ENCODE measurements at regions not wholly inside any gene's neighbourhood (a gene's known extent, or its start where the extent isn't known, plus 50 kb on each side); places are given as distances from the start of the nearest gene placed in this dataset.

GRCh38 chr2:103814016-103814415 is 1039.9 kb upstream of the POU3F3 start:
- TF ChIP-seq NFIC (IDR thresholded peaks at IDR 0.05) (no peak), RAD21 (IDR thresholded peaks at IDR 0.05; ENCODE audit: low read depth) (no peak), CREB1 (IDR thresholded peaks at IDR 0.05; ENCODE audit: low read depth) (no peak), CEBPB (IDR thresholded peaks at IDR 0.05) (no peak), TEAD4 (IDR thresholded peaks at IDR 0.05) (no peak), ZBTB7A (IDR thresholded peaks at IDR 0.05; ENCODE audit: low read depth) (no peak), YY1 (IDR thresholded peaks at IDR 0.05; ENCODE audit: low read depth) (no peak), TAF1 (IDR thresholded peaks at IDR 0.05; ENCODE audit: low read depth) (no peak)
- TF ChIP-seq, protein P1, sequence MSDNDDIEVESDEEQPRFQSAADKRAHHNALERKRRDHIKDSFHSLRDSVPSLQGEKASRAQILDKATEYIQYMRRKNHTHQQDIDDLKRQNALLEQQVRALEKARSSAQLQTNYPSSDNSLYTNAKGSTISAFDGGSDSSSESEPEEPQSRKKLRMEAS (IDR thresholded peaks at IDR 0.05), result no peak
- TF ChIP-seq, protein P2, sequence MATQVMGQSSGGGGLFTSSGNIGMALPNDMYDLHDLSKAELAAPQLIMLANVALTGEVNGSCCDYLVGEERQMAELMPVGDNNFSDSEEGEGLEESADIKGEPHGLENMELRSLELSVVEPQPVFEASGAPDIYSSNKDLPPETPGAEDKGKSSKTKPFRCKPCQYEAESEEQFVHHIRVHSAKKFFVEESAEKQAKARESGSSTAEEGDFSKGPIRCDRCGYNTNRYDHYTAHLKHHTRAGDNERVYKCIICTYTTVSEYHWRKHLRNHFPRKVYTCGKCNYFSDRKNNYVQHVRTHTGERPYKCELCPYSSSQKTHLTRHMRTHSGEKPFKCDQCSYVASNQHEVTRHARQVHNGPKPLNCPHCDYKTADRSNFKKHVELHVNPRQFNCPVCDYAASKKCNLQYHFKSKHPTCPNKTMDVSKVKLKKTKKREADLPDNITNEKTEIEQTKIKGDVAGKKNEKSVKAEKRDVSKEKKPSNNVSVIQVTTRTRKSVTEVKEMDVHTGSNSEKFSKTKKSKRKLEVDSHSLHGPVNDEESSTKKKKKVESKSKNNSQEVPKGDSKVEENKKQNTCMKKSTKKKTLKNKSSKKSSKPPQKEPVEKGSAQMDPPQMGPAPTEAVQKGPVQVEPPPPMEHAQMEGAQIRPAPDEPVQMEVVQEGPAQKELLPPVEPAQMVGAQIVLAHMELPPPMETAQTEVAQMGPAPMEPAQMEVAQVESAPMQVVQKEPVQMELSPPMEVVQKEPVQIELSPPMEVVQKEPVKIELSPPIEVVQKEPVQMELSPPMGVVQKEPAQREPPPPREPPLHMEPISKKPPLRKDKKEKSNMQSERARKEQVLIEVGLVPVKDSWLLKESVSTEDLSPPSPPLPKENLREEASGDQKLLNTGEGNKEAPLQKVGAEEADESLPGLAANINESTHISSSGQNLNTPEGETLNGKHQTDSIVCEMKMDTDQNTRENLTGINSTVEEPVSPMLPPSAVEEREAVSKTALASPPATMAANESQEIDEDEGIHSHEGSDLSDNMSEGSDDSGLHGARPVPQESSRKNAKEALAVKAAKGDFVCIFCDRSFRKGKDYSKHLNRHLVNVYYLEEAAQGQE (IDR thresholded peaks at IDR 0.05; ENCODE audit: low read depth), result no peak

DNA sequence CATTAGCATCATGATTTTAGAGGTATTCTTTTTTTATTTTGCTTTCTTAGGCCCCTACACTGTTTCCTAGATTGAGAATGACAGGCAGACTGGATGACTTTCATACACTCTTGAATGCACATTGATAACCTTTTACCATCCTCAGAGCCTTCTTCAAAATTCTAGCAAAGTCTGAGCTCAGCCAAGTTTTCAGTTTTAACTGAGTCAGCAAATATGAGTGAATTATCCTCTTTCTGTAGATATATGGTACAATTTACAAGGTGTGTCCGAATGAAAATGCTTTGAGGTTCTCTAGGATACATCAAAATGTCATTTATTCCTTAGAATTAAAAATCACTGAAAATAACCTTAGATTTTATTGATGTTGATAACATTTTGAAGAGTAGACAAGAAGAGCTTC is 1038.2 kb upstream of the POU3F3 start:
- TF ChIP-seq TCF12 (IDR thresholded peaks at IDR 0.05; ENCODE audit: low read depth) (no peak), FOXM1 (IDR thresholded peaks at IDR 0.05; ENCODE audit: borderline replicate concordance, low read depth) (no peak), NFIC (IDR thresholded peaks at IDR 0.05) (no peak), CEBPB (IDR thresholded peaks at IDR 0.05) (no peak), TEAD4 (IDR thresholded peaks at IDR 0.05) (no peak), YY1 (IDR thresholded peaks at IDR 0.05; ENCODE audit: low read depth) (no peak), TAF1 (IDR thresholded peaks at IDR 0.05; ENCODE audit: low read depth) (no peak), RAD21 (IDR thresholded peaks at IDR 0.05; ENCODE audit: low read depth) (no peak), CREB1 (IDR thresholded peaks at IDR 0.05; ENCODE audit: low read depth) (no peak), ZBTB7A (IDR thresholded peaks at IDR 0.05; ENCODE audit: low read depth) (no peak), USF1 (IDR thresholded peaks at IDR 0.05) (no peak), EGR1 (IDR thresholded peaks at IDR 0.05) (no peak), EP300 (IDR thresholded peaks at IDR 0.05; ENCODE audit: borderline replicate concordance) (no peak)
- TF ChIP-seq, protein P2 (IDR thresholded peaks at IDR 0.05; ENCODE audit: low read depth), result no peak
- TF ChIP-seq, protein P1 (IDR thresholded peaks at IDR 0.05), result no peak

- TF ChIP-seq, protein P1 (IDR thresholded peaks at IDR 0.05), result no peak
- no peak for TF ChIP-seq EGR1 (IDR thresholded peaks at IDR 0.05)
- no peak for TF ChIP-seq TAF1 (IDR thresholded peaks at IDR 0.05; ENCODE audit: low read depth)
- TF ChIP-seq RAD21 (IDR thresholded peaks at IDR 0.05; ENCODE audit: low read depth), result no peak
- no peak for TF ChIP-seq TEAD4 (IDR thresholded peaks at IDR 0.05)
- no peak for TF ChIP-seq EP300 (IDR thresholded peaks at IDR 0.05; ENCODE audit: borderline replicate concordance)
- TF ChIP-seq FOXM1 (IDR thresholded peaks at IDR 0.05; ENCODE audit: borderline replicate concordance, low read depth), result no peak
- TF ChIP-seq, protein P2 (IDR thresholded peaks at IDR 0.05; ENCODE audit: low read depth), result no peak
- TF ChIP-seq TCF12 (IDR thresholded peaks at IDR 0.05; ENCODE audit: low read depth), result no peak
- no peak for TF ChIP-seq YY1 (IDR thresholded peaks at IDR 0.05; ENCODE audit: low read depth)
- no peak for TF ChIP-seq CEBPB (IDR thresholded peaks at IDR 0.05)
- TF ChIP-seq NFIC (IDR thresholded peaks at IDR 0.05), result no peak
- TF ChIP-seq CREB1 (IDR thresholded peaks at IDR 0.05; ENCODE audit: low read depth), result no peak
- TF ChIP-seq ZBTB7A (IDR thresholded peaks at IDR 0.05; ENCODE audit: low read depth), result no peak
- TF ChIP-seq USF1 (IDR thresholded peaks at IDR 0.05), result no peak
These were observed 1036.2 kb upstream of the POU3F3 start for GRCh38 chr2:103817746-103818145.

- TF ChIP-seq USF1 (IDR thresholded peaks at IDR 0.05) (no peak), YY1 (IDR thresholded peaks at IDR 0.05; ENCODE audit: low read depth) (no peak), NFIC (IDR thresholded peaks at IDR 0.05) (no peak), TCF12 (IDR thresholded peaks at IDR 0.05; ENCODE audit: low read depth) (no peak), ZBTB7A (IDR thresholded peaks at IDR 0.05; ENCODE audit: low read depth) (no peak), CREB1 (IDR thresholded peaks at IDR 0.05; ENCODE audit: low read depth) (no peak), FOXM1 (IDR thresholded peaks at IDR 0.05; ENCODE audit: borderline replicate concordance, low read depth) (no peak), TEAD4 (IDR thresholded peaks at IDR 0.05) (no peak), EP300 (IDR thresholded peaks at IDR 0.05; ENCODE audit: borderline replicate concordance) (no peak), TAF1 (IDR thresholded peaks at IDR 0.05; ENCODE audit: low read depth) (no peak), EGR1 (IDR thresholded peaks at IDR 0.05) (no peak)
- TF ChIP-seq, protein P1 (IDR thresholded peaks at IDR 0.05), result no peak
- TF ChIP-seq, protein P2 (IDR thresholded peaks at IDR 0.05; ENCODE audit: low read depth), result no peak
These were observed 1035.7 kb upstream of the POU3F3 start for GRCh38 chr2:103818176-103818575.
